Left hindlimb (tissue), 1 donor: ENCODE measurements at regions not wholly inside any gene's neighbourhood (a gene's known extent, or its start where the extent isn't known, plus 50 kb on each side); places are given as distances from the start of the nearest gene placed in this dataset.

Source experiments
- DNase-seq: peaks from one replicate; pipeline ENCODE4 v3.0.0-alpha.2; 2018

- no peak for DNase-seq
Observed at GRCh38 chr6:166841216-166841615, 115.1 kb downstream of the RNASET2 start.

- no peak for DNase-seq
Observed at GRCh38 chr6:166839569-166839968, 116.8 kb downstream of the RNASET2 start.

GRCh38 chr6:166838987-166839386 lies 117.4 kb downstream of the RNASET2 start:
- DNase-seq: no peak

DNA sequence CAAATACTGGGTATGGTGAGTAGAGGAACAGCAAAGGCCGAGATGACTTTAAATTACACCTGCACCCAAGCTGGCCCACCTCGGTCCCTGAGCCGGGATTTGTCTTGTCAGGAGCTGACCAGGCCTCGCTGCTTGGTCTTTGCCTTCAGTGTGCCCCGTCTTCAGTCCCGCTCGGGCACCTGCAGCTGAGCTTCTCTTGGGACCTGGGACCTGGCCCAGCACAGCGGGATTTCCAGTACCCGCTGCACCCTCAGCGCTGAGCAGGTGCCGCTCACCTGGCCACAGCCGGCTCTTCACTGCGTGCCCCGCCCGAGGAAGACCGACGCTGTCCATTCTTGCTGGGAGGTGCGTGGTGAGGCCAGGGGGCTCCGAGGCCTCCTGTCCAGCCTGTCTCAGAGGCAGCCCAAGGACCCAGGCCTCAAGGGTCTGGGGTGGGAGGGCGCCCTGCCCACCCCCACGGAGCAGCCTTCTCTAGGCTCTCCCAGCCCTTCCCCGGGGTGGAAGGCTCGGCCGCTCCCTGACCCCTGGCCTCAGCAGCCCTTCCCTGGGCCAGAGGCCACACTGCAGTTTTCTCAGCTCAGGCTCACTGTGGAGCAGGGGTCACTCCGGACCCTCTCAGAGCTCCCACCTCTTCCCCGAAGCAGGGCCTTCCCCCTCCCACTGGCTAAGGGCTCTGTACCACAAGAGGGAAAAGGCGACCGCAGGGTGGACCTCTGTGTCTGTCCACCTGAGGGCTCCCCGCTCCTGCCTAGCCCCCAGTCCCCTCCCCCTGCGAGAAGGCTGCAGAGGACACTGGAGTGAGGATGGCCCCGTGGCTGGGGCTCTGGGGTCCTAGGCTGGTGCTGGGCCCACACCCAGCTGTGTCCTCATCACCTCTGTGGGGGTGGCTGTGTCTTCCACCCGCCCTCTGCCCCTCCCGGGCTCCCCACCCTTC lies 119.3 kb downstream of the RNASET2 start:
- DNase-seq: no peak

DNA sequence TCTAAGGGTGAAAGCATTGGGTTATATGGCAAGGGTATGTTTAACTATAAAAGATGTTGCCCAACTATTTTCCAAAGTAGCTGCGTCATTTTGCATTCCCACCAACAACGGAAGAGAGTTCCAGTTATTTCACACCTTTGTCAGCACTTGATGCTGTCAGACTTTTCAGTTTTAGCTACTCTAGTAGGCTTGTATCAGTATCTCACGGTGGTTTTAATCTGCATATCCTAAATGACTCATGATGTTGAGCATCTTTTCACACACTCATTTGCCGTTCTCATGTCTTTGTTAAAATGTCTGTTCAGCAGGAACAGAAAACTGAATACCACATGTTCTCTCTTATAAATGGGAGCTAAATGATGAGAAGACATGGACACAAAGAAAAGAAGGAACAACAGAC lies 122.3 kb downstream of the RNASET2 start:
- no peak for DNase-seq

DNA sequence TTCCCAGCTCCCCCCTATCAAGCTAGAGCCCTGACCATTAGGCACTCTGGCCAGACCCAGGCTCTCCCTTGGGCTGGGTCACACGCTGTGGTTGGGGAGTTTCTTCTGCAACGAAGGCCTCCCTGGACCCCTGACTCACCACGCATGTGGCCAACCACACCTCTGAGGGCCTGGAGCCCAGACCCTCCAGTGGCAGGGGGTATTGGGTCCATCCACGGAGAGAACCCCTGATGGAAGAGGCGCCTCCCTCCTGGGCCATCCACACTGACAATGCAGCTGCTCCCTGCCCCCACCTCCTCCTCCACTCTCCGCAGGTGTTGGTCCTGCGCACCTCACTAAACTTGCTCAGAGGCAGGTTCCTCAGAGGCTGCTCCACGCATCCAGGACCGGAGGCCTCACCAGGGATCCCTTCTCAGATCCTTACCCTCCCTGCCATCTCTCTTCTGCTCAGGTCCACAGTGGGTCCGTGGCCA lies 125.4 kb downstream of the RNASET2 start:
- DNase-seq: no peak

DNA sequence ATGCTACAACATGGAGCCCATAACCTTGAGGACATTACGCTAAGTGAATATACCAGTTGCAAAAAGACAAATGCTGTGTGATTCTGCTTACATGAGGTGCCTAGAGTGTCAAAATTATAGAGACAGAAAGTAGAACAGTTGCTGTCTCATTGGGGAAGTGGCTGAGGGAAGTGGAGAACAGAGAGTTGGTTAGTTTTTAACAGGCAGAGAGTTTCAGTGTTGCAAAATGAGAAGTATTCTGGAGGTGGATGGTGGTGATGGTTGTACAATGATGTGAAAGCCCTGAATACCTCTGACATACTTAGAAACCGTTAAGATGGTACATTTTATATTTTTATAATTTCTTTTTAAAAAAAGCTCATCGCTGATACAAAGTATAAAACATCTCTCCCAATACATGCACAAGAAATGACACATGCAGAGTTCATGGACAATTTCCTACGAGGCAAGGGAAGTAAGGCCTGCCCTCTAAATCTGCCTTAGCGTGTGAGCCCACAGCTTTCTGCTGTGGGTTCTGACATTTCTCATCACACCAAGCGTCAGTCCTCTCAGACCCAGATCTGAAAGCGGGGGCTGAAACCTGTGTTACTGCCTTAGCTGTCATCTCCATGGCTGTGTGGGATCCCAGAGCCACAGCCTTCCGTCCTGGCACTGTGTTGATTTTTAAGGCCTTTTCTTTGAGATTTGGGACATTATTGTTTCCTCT lies 126.0 kb downstream of the RNASET2 start:
- DNase-seq: no peak

- no peak for DNase-seq
Observed at GRCh38 chr6:166826264-166826663, 130.1 kb downstream of the RNASET2 start.

- no peak for DNase-seq
Observed at GRCh38 chr6:166825553-166826145, 130.7 kb downstream of the RNASET2 start.

GRCh38 chr6:166824880-166825250 lies 131.5 kb downstream of the RNASET2 start:
- DNase-seq: no peak

GRCh38 chr6:166824146-166824879 lies 132.0 kb downstream of the RNASET2 start:
- DNase-seq: no peak

DNA sequence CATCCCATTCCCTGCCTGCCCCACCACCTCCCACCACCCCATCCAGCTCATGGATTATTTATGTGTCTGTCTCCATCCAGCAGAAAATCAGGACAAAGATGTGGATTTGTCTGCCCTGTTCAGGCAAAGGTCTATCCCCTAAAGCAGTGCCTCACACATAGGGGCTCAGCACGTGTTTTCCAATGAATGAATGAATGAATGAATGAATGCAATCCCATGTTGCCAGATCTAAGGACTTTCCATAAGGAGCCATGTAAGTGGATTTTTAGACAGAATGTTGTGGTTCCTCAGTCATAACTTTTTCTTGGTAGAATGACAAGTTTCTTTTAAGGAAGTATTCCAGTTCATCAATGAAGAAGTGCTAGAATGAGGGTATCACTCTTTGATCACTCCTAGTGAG lies 133.7 kb downstream of the RNASET2 start:
- no peak for DNase-seq

GRCh38 chr6:166820483-166820882 lies 135.9 kb downstream of the RNASET2 start:
- DNase-seq: no peak

GRCh38 chr6:166820070-166820469 lies 136.3 kb downstream of the RNASET2 start:
- no peak for DNase-seq

- DNase-seq: no peak
Observed at GRCh38 chr6:166815629-166816028, 140.7 kb downstream of the RNASET2 start.

GRCh38 chr6:166814390-166814789 lies 142.0 kb downstream of the RNASET2 start:
- no peak for DNase-seq

- DNase-seq: no peak
Observed at GRCh38 chr6:166813461-166813860, 142.9 kb downstream of the RNASET2 start.

DNA sequence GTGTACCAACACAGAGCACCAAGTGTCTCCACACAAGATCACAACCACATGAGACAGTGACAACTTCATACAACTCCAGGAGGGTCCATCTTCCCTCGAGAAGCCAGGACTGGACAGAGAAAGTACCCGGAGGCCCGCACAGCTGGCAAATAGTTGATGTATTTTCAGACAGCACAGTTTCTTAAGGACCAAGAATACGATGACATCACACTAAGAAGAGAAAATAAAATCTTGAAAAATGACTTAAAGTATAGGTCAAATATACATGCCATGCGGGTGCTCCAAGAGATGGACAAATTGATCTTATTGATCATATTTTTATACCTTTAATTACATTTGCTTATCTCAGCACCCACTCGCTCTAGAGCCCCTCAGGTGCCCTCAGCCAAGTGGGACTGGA lies 145.5 kb downstream of the RNASET2 start:
- DNase-seq: no peak

DNA sequence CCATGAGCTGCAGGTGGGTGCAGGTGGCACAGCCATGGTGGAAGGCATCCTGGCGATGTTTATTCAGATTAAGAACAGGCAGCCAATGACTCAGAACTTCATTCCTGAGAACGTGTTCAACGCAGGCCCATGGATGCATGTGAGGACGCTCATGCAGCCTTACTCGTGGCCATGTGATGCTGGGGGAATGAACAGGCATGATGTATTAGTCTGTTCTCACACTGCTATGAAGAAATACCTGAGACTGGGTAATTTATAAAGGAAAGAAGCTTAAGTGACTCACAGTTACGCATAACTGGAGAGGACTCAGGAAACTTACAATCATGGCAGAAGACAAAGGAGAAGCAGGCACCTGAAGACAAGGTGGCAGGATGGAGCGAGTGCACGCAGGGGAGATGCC lies 146.6 kb downstream of the RNASET2 start:
- no peak for DNase-seq

DNA sequence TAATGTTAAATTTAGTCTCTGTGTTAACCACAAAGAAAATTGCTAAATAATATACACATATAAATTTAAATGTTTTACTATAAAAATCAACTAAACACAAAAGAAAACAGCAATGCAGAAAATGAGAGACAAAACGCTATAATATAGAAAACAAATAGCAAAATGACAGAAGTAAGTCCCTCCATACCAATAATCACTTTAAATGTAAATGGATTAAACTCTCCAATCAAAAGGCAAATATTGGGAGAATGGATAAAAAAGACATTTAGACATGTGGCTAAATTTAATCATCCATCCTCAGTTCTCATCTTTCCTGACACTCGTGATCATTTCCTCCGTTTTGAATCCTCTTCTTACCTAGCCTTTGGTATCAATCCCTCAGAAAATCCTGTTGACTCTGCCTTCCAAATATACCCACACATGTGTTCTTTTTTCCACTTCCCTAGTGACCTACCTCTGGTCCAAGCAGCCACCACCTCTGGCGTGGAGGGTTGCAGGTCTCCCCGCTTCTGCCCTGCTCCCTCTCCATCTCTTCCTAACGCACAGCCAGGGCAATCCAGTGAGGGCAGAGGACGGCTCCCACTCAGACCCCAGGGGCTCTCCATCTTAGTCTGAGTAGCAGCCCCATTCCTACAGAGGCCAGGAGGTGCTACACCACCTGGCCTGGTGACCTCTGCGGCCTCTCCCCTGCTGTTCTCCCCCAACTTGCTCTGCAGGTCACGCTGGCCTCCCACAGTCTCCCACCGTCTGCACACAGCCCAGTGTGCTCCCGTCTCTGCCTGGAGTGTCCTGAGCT lies 149.2 kb downstream of the RNASET2 start:
- no peak for DNase-seq

GRCh38 chr6:166806217-166806838 lies 150.0 kb downstream of the RNASET2 start:
- DNase-seq: no peak

GRCh38 chr6:166803471-166803870 lies 152.9 kb downstream of the RNASET2 start:
- DNase-seq: no peak
